COLO829 (cell line): ENCODE measurements at regions not wholly inside any gene's neighbourhood (a gene's known extent, or its start where the extent isn't known, plus 50 kb on each side); places are given as distances from the start of the nearest gene placed in this dataset.
"Not testable (repeated sequence)": the region's sequence is repeated elsewhere in the genome, so short reads cannot be mapped to it uniquely, and the experiment has no call there.

ENCODE experiments used
- DNase-seq: peaks from one replicate; pipeline ENCODE4 v3.0.0; 2012; ENCODE audit warnings: low spot score

DNA sequence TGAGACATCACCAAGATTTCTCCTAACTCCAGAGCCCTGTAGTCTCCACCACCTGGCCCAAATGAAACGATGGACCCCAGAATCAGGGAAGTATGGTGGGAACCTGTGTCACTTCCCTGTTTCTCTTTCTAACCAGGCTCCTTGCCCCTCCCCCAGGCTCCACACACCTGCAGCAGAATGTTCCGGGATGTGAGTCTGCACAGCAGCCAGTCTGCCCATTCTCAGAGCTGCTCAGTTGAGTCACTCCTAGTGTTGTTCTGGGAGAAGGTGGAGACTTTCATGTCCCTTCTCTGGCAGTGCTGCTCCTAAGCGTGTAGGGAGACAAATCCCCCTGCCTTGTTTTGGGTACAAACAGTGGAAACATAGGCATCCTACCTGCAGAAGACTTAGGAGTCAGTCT is 76.0 kb upstream of the XPA start:
- no peak for DNase-seq

DNA sequence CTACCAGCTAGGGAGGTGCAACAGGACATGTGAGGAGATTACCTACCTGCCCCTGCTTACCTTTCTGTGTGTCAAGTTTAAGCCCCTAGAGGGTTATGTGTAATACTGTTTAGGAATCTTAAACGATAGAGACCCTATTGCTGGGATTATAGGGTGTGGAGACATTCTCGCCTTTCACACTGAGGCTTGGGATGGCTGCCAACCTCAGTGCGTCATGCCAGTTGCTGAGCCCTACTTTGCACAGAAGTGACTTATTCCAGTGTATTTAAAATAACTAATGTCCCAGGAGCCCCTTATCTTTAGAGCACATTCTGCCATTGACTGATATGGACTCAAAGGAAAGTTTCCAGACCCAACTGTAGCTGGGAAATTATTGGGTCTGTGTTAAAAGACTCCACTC is 76.6 kb upstream of the XPA start:
- no peak for DNase-seq

DNA sequence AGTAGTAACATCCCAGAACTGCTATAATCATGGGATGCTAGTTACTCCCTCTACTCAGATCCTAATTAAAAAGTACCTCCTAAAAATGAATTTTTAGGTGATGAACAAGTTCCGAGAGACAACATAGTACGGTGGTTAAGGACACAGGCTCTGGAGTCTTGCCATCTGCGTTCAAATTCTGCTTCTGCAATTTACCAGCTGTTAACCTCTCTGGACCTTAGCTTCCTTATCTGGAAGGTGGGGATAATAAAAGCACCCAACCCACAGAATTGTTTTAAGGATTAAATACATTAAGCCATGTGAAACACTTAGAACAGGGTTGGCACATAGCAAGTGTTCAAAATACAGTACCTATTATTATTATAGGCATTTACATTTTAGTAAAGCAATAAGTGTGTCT is 77.5 kb upstream of the XPA start:
- DNase-seq = no peak

- not testable (repeated sequence) for DNase-seq
These were observed 74.3 kb upstream of the FOXE1 start for GRCh38 chr9:97778740-97779139.

GRCh38 chr9:97779608-97780007 is 73.4 kb upstream of the FOXE1 start:
- DNase-seq = no peak

DNA sequence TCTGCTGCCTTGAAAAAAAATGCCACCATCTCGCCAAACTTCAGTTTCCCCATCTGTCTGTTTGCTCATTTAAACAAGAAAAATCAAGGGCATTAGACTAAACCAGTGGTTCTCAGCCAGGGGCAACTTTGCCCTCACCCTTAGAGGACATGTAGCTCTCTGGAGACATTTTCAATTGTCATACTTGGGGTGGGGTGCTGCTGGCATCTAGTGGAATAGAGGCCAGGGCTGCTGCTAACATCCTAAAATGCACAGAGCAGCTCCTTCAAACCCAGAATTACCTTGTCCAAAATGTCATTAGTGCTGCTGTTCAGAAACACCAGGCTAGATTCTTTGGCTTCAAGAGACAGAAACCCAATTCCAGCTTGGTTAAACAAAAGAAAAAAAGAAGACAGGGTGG is 71.1 kb upstream of the FOXE1 start:
- no peak for DNase-seq

DNA sequence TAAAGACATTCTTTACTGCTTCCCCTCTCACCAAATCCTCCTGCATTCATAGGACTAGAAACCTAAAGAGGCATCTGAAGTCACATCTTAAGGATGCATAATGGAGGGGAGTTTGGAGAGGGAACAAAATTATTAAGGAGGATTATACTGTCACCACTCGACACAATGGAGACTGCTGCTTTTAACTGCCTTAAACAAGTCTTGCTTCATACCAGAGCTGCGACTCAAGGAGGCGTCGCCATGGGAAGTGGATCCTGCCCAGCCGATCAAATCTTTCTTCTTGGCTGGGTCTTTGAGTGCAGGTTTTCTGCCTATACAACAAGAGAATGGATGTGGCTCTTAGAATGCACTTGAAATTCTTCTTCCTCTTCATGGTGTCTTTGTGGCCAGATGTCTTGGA is 66.7 kb upstream of the FOXE1 start:
- no peak for DNase-seq

DNA sequence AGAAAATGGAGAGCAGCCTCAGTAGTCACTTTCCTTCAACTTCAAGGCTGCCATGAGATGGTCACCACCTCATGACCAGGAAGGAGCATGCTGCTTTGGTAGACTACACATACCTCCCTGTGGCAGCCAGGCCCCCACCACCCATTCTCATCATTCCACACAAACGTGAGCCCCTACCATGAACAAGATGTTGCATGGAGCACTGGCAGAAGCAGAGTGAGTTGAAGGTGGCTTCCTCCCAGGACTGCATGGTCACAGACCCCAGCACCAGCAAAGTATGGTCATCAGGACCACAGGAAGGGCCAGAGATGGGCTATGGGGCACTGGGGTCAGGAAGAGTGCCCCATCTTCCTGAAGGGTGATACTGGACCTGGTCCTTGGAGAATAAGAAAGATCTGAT is 65.5 kb upstream of the FOXE1 start:
- DNase-seq = no peak

DNA sequence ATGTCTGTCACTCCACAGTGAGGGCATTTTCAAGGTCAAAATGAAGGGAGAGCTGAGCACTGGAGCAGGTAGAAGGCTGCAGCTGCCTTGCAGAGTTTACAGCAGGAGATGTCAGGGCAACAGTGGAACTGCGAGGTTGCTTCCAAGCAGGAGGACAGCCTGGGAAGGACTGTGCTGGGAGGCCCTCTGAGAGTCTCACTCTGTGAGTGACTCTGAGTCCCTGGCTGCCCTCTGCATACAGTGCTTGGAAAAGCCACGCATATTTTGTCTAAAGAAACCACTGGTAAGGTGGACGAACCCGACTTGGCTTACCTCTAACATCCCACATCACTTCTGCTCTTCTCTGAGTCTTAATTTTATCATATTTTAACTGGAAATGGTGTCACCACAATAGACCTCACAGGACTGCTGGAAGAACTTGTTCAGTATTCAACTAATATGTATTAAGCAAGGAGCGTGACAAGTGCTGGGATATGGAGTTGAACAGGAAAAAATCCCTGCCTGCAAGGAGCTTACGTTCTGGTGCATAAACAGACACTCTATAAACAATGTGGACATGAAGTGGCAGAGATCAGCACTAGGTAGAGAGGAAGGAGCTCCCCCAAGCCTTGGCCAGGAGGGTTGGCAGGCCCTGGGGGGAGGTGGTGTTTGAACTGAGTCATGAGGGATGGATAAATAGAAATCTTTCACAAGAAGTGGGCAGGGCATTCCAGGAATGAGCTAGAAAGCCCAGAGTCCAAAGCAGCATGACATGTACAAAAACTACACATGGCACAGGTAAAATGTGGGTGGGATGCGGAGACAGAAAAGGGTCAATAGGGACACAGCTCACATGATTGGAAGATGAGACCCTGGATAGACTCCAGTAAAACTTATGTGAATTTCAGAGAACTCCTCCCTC is 64.0 kb upstream of the FOXE1 start:
- DNase-seq = no peak

GRCh38 chr9:97790542-97790941 is 62.5 kb upstream of the FOXE1 start:
- DNase-seq = no peak

DNA sequence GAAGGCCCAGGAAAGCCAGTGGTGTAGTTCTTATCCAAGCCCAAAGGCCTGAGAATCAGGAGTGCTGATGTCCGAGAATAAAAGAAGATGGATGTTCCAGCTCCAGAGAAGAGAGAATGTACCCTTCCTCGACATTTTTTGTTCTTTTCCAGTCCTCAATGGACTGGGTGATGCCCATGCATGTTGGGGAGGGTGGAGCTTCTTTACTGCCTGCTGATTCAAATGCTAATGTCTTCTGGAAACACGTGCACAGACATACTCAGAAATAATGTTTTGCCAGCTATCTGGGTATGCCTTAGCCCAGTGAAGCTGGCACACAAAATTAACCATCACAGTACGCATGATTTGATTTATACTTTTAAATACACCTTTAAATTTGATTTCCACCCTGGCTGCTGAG is 61.5 kb upstream of the FOXE1 start:
- no peak for DNase-seq

GRCh38 chr9:97793067-97793466 is 60.0 kb upstream of the FOXE1 start:
- DNase-seq = no peak

DNA sequence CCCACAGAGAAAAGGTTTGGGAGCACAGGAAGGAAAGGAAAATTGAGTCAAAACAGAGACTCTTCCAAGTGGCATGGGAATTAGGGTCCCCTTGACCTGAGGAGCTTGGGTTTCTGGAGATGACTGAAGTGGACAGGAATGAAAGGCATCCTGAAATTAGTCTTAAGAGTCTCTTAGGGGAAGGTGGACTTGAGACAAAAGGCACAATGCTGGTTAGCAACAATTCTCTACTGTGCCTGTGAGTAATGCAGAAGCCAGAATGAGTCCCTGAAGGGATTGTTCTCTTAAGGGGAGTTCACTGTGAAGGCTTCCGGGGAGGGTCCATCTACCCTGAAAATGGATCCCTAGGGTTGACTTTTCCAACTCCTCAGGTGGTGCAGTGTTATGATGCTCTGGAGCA is 58.4 kb upstream of the FOXE1 start:
- DNase-seq = no peak

GRCh38 chr9:97796176-97796575 is 56.9 kb upstream of the FOXE1 start:
- not testable (repeated sequence) for DNase-seq

- no peak for DNase-seq
These were observed 51.8 kb upstream of the FOXE1 start for GRCh38 chr9:97801180-97801579.

GRCh38 chr9:97802276-97802675 is 50.8 kb upstream of the FOXE1 start:
- no peak for DNase-seq

DNA sequence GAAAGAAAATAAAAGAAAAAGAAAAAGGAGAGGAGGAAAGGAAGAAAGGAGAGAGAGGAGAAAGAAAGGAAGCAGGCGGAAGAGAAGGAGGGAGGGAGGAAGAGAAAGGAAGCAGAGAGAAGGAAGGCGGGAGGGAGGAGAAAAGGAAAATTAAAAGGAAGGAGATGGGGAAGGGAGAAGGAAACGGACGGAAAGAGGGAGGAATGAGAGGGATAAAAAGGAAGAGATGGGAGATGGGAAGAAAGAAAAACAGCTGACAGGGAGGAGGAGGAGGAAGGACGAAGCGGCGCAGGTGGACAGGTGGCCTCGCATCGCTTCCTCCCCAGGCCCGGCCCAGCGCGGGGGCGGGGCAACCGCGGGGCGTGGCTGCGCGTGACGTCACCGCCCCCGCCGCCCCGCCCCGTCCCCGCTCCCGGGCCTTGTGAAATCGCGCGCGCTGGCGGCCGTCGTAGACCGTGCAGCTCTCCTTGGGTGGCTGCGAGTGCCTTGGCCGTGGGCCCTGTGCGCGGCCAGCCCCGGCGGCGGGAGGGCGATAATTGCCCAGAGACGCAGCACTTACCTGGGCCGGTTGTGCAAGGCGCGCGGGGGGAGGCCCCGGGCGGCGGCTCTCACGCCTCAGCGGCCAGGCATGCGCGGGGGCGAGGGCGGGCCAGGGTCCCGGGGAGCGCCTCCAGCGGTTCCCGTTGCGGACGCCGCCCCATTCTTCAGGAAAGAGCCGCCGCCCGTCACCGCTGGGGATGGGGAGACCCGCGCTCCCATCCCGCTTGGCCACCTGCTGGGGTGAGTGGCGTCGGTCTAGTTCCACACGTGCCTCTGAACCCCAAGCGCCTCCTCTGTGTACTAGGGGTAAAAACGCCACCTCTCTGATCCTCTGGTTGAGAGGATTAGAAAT is 49.6 kb upstream of the FOXE1 start:
- peak; percentile 71 for DNase-seq
